ENCODE measurements at regions not wholly inside any gene's neighbourhood (a gene's known extent, or its start where the extent isn't known, plus 50 kb on each side); places are given as distances from the start of the nearest gene placed in this dataset.
"Not testable (repeated sequence)": the region's sequence is repeated elsewhere in the genome, so short reads cannot be mapped to it uniquely, and the experiment has no call there.

DNA sequence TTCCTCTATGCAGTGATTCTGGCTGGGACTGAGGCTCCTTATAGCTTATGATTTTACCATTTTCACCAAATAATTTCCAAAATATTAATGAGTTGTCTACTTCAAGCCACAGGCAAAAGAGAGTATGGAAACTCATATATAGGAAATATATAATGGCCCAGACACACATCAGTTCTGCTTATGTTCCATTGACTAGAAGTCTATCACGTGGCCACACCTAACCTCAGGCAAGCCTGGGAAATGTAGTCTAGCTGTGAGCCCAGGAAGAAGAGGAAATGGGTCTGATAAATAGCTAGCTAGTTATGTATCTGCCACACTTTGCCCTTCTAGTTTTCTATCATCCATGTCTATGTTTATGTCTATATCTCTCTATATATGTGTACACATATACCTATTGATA, 195.1 kb downstream of the OTOL1 start:
- DNase-seq (ENCODE audit: low read depth): no peak

- DNase-seq (ENCODE audit: low read depth): no peak
Observed at GRCh38 chr3:161694682-161695564, 198.3 kb downstream of the OTOL1 start.

DNA sequence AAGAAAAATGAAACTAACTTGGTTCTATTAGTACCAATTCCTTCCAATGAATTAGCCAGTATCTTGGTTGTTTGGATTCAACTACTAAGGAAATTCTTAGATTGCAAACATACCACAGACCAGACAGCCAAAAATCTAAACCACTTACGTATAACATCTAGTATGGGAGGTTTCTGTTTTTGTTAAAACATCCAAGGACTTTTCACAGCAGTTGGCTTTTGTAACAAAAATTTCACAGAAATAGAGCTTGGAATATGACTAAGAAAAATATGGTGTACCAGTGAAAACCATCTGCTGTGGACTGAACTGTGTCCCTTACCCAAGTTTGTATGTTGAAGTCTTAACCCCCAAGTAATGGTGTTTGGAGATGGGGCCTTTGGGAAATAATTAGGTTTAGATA, 199.2 kb downstream of the OTOL1 start:
- no peak for DNase-seq (ENCODE audit: low read depth)

GRCh38 chr3:161700998-161701397, 204.4 kb downstream of the OTOL1 start:
- no peak for DNase-seq (ENCODE audit: low read depth)

DNA sequence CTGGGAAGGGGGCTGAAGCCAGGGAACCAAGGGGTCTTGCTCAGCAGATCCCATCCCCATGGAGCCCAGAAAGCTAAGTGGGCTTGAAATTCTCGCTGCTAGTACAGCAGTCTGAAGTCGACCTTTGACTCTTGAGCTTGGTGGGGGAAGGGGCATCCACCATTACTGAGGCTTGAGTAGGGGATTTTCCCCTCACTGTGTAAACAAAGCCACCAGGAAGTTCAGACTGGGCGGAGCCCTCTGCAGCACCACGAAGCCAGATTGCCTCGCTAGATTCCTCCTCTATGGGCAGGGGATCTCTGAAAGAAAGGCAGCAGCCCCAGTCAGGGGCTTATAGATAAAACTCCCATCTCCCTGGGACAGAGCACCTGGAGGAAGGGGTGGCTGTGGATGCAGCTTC, 210.6 kb downstream of the OTOL1 start:
- not testable (repeated sequence) for DNase-seq (ENCODE audit: low read depth)

DNA sequence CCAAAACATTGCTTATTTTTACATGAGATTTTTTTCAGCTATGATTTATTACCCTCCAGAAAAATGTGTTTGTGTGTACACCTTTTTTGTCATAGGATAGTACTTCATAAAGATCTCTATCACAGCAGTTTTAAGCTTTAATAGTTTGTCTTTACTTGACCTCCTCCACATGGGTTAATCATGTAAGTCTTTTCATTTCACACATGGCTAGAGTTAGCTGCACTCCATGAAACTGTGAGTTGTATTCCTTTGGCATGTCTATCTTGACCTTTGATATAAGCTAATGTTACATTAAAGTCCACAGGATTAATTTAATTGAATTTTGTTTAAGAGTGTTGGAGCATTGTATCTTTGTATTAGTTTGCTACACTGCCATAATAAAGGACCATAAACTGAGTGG, 217.1 kb downstream of the OTOL1 start:
- no peak for DNase-seq (ENCODE audit: low read depth)

DNA sequence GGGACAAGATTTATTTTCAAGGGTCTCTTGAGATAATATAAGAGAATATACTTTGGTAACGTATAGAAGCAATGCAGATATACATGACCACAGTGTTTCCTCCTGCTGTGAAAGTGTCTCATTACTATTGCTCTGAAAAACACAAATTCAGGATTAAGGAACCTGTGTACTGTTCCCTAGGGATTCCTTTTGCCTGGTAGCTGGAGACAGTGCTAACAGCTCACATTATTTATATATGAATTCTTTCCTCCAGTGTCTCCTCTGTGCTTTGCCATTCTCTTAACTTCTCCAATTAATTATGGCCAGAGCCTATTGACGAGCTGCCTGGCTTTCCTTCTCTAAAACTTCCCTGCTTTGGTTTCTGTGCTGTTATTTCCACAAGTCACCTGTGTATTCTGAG, 235.4 kb downstream of the OTOL1 start:
- no peak for DNase-seq (ENCODE audit: low read depth)

DNA sequence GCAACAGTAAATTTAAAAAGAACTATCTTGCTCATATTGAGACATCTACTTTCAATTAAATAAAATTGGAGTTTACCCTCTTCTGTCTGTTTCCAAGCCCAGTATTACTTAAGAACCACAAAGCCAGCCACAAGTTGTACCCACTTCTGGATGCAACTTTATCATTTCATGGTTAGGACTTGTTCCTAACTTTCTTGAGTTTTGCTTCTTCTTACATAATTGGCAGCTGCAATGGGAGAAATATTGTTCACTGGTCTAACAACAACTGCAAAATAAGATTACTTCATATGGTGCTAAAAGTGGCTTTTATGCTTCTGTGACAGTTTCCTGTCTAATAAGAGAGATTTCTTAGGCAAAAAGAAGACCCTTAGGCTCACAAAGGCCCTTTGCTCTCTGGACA, 240.6 kb downstream of the OTOL1 start:
- no peak for DNase-seq (ENCODE audit: low read depth)

- no peak for DNase-seq (ENCODE audit: low read depth)
Observed at GRCh38 chr3:161740421-161740820, 243.8 kb downstream of the OTOL1 start.

GRCh38 chr3:161744366-161744765, 247.8 kb downstream of the OTOL1 start:
- DNase-seq (ENCODE audit: low read depth): no peak

- no peak for DNase-seq (ENCODE audit: low read depth)
Observed at GRCh38 chr3:161745741-161746140, 249.1 kb downstream of the OTOL1 start.

GRCh38 chr3:161748049-161748448, 251.4 kb downstream of the OTOL1 start:
- DNase-seq (ENCODE audit: low read depth): no peak

- DNase-seq (ENCODE audit: low read depth): no peak
Observed at GRCh38 chr3:161754420-161755053, 257.9 kb downstream of the OTOL1 start.

DNA sequence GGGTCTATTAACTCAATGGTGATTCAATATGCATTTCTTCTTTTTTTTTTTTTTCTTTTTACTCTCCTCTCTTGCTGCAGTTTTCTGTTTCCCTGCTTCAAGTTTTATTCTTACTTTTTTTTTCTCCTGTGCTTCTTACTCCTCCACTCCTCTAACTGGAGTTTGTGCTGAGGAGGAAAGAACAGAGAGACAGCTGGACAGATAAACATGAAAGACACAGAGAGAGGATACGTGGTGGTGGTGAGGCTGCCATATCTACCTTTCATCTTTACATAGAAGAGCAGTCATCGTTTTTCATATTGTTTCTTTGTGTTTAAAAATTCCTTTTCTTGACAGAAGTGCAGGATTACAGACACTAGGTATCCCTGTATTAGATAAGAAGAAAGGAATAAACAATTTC, 262.8 kb downstream of the OTOL1 start:
- DNase-seq (ENCODE audit: low read depth): no peak

DNA sequence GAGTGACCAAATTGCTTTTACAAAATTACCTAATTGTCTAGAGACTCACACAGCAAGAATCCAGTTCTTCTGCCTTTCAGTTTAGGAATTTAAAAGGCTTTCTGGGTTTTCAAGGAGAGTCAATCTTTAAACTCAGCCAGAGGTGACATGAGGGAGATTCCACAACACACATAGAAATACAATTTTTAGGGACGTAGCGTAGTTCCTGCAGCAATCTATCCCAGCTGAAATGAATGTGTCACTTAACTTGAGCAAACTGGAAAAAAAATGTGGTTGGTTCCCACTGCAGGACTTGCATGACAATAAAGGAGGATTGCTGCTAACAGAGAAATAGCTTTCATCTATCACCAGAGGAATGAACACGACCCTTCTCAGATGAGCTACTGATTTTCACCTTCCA, 269.7 kb downstream of the OTOL1 start:
- no peak for DNase-seq (ENCODE audit: low read depth)

DNA sequence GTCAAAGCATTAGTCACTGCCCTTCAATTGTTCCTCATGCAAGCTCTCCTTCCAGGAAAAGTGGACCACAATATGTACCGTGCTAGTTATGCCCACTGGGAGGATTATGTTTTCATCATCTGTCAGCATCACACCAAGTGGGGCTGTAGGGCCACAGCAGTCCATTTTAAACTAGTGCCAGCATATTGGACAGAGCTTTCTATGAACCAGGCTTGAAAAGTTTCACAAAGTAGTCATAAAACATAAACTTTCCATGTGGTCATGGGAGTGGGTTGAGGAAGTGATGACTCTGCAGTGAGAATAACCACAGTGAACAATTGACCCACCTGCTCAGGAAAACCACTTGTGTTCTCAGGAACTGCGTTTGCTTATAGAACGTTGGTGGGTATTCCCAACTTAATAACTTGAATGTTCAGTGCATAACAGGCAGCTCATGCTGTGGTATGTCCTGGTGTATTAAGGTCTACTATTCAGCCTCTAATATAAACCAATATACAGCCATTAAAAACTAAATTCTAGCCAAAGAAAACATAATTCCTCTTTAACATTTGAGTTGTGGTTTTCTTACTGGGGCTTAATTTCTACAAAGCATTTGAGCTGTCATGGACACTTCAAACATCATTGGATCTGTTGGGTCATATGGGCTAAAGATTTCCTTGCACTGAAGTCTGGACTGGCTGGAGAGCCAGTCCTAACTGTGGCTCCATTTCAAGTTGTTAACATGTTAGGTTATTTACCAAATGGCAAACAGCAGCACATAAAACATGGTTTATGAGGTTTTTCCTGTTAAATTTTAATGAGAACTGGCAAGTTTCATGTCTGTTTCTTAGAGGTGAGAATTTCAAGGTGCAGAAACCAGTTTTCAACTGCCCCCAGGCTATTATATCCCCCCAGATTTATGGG, 274.1 kb downstream of the OTOL1 start:
- DNase-seq (ENCODE audit: low read depth): no peak

- DNase-seq (ENCODE audit: low read depth): no peak
Observed at GRCh38 chr3:161781381-161781780, 284.8 kb downstream of the OTOL1 start.

DNA sequence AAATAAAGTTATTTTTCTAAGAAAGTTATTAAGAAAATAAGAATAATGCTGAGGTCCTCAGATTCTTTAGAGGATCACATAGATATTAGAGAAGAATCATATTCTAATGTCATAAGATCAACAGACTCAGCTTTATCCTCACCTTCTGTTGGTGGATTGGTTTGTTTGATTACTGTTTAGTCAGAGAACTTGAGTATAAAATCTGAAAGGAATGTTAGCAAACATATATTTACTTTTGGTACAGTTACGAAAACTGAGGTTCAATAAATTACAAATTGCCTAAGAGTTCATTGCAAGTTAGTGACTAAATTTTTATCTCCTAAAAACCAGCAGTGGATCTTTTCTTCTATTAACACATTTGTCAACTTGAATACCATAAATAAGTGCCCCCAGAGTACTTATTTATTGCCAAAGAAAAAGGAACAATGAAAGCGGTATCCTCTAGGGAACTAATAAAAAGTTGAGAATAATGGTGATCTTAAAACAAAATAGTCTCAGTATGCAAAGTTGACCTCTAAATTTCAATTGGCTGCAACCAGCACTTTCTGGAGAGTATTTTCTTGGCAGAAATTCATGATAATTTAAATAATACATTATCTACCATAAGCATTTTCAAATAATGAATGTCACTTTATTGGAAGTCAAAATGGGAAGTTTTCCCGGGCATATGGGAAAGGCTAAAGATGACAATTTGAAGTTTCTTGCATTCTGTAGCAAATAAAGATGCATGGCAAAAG, 296.8 kb downstream of the OTOL1 start:
- DNase-seq (ENCODE audit: low read depth): no peak

DNA sequence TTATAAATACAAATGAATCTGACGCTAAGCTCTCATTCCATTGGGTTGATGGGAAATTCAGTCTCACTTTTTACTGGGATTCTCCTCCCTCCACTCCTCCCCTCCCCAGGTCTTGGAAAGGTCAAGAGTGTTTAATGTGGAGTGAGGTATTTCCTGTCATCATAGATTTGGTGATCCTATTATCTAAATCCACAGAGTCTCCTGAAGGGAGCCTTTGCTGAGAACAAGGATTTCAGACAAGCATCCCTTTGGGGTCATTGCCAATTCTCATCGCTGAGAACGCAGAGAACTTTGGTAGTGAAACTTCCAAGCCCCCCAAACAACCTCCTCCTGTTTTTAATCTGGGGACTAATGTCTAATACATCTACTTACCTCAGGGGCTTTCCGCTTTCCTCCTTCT, 297.9 kb downstream of the OTOL1 start:
- no peak for DNase-seq (ENCODE audit: low read depth)

GRCh38 chr3:161796312-161796711, 299.7 kb downstream of the OTOL1 start:
- DNase-seq (ENCODE audit: low read depth): no peak

DNA sequence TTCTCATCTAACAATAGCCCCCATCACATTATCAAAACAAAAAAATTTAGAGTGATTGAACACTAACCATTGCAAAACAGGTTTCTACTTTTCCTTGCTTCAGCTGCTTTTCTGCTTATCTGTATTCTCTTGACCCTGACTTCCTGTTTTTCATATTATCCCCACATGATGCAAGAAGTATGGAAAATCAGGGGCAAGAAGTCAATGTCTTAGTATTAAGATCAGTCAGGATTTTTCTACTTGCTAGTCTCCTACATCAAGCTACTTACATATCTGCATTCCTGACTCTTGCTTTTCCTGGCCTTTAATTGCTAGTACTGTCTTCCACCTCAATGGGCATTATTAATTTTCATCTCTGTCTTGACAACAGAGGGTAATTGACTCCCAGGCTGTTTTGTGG, 300.2 kb downstream of the OTOL1 start:
- DNase-seq (ENCODE audit: low read depth): no peak

GRCh38 chr3:161798016-161798415, 301.4 kb downstream of the OTOL1 start:
- no peak for DNase-seq (ENCODE audit: low read depth)

All from RPMI7951 (cell line).